Sigmoid colon (tissue), 4 donors: ENCODE measurements at regions not wholly inside any gene's neighbourhood (a gene's known extent, or its start where the extent isn't known, plus 50 kb on each side); places are given as distances from the start of the nearest gene placed in this dataset.
"Not testable (repeated sequence)": the region's sequence is repeated elsewhere in the genome, so short reads cannot be mapped to it uniquely, and the experiment has no call there.

Experiments used
- EP300 ChIP-seq, 4 donors: sonication (generic); formaldehyde crosslinking; IDR thresholded peaks; one replicate each; pipeline ENCODE4 v1.6.1; 2017; ENCODE audit warnings: antibody characterized with exemption in 4 of 4
- POLR2AphosphoS5 ChIP-seq, 4 donors: sonication (generic); formaldehyde crosslinking; IDR thresholded peaks; one replicate each; pipeline ENCODE4 v1.6.1; 2017; ENCODE audit warnings: antibody characterized with exemption in 4 of 4
- TF ChIP-seq, protein P1 (sequence below), 4 experiments: fragments of 450-650 bp in 3 of 4; fragments of 200-600 bp in 1 of 4; IDR thresholded peaks; one replicate each; pipeline ENCODE4 v1.5.1; 2016 to 2019; ENCODE audit warnings: antibody characterized with exemption in 4 of 4, mild to moderate bottlenecking in 3 of 4, moderate library complexity in 2 of 4

DNA sequence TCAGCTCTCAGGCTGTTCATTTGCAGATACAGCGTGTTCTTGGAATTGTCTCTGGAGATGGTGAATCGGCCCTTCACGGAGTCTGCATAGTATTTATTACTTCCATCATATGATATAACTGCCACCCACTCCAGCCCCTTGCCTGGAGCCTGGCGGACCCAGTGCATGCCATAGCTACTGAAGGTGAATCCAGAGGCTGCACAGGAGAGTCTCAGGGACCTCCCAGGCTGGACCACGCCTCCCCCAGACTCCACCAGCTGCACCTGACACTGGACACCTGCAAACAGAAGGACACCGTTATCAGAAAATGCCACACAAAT lies 808.7 kb downstream of the TMEM121 start:
- TF ChIP-seq, protein P1, sequence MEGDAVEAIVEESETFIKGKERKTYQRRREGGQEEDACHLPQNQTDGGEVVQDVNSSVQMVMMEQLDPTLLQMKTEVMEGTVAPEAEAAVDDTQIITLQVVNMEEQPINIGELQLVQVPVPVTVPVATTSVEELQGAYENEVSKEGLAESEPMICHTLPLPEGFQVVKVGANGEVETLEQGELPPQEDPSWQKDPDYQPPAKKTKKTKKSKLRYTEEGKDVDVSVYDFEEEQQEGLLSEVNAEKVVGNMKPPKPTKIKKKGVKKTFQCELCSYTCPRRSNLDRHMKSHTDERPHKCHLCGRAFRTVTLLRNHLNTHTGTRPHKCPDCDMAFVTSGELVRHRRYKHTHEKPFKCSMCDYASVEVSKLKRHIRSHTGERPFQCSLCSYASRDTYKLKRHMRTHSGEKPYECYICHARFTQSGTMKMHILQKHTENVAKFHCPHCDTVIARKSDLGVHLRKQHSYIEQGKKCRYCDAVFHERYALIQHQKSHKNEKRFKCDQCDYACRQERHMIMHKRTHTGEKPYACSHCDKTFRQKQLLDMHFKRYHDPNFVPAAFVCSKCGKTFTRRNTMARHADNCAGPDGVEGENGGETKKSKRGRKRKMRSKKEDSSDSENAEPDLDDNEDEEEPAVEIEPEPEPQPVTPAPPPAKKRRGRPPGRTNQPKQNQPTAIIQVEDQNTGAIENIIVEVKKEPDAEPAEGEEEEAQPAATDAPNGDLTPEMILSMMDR (IDR thresholded peaks at IDR 0.05), result not testable (repeated sequence)
- TF ChIP-seq EP300, POLR2AphosphoS5 (IDR thresholded peaks at IDR 0.05): not testable (repeated sequence)
